BLaER1 (cell line): ENCODE measurements at regions not wholly inside any gene's neighbourhood (a gene's known extent, or its start where the extent isn't known, plus 50 kb on each side); places are given as distances from the start of the nearest gene placed in this dataset.
"Not testable (repeated sequence)": the region's sequence is repeated elsewhere in the genome, so short reads cannot be mapped to it uniquely, and the experiment has no call there.

ENCODE experiments used
- H3K27ac ChIP-seq: shearing (Covaris generic); formaldehyde crosslinking; 2 replicates; pipeline ENCODE4 v1.8.1; 2022
- H3K27me3 ChIP-seq: shearing (Covaris generic); formaldehyde crosslinking; 2 replicates; pipeline ENCODE4 v1.8.1; 2022
- H3K36me3 ChIP-seq: shearing (Covaris generic); formaldehyde crosslinking; 2 replicates; pipeline ENCODE4 v1.8.1; 2022
- H3K4me1 ChIP-seq: shearing (Covaris generic); formaldehyde crosslinking; 2 replicates; pipeline ENCODE4 v1.8.1; 2022
- H3K4me2 ChIP-seq: shearing (Covaris generic); formaldehyde crosslinking; 2 replicates; pipeline ENCODE4 v1.8.1; 2022
- H3K4me3 ChIP-seq: shearing (Covaris generic); formaldehyde crosslinking; 2 replicates; pipeline ENCODE4 v1.8.1; 2022
- H3K9ac ChIP-seq: shearing (Covaris generic); formaldehyde crosslinking; 2 replicates; pipeline ENCODE4 v1.8.1; 2022
- H3K9me3 ChIP-seq: shearing (Covaris generic); formaldehyde crosslinking; 2 replicates; pipeline ENCODE4 v1.8.1; 2022
- H4K20me1 ChIP-seq: shearing (Covaris generic); formaldehyde crosslinking; 2 replicates; pipeline ENCODE4 v1.8.1; 2022
- Cebpa-rat ChIP-seq: shearing (Covaris generic); IDR thresholded peaks from 2 replicates; pipeline ENCODE4 v1.8.1; 2022

DNA sequence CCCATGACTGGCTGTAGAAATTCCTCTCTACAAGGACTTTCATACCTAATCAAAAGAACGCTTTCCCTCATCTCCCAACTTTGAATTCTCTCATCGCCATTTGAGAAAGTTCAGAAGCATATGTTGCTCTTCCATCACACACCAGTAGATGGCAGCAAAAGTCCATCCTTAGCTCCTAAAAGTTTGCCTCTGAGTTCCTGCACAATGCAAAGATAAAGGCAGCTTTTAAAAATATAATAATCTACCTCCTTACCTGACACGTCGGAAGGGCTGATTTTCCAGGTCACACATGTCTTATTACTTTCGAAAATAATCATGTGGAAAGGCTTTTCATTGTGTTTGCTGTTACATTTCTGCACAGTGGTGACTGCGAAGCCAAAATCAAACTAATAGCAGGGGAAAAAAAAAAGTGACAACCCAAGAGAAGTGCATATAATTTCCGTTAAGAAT lies 456.7 kb upstream of the SEL1L start:
- H3K4me1 ChIP-seq, result 0 out of 2 replicates have a peak, but pooled peaks cover 5% of the 10 kb centered on the region
- H3K9me3 ChIP-seq, result no peaks in the 10 kb centered on the region
- H3K27me3 ChIP-seq, result no peaks in the 10 kb centered on the region
- TF ChIP-seq Cebpa-rat, result no peak
- H3K4me2 ChIP-seq, result no peak overlapping the region
- H3K4me3 ChIP-seq, result no peak overlapping the region
- no peaks in the 10 kb centered on the region for H3K36me3 ChIP-seq
- no peak overlapping the region for H3K27ac ChIP-seq
- H3K9ac ChIP-seq, result no peak overlapping the region
- H4K20me1 ChIP-seq, result no peaks in the 10 kb centered on the region

- Histone ChIP-seq H3K4me3 (no peak overlapping the region), H3K4me2 (no peak overlapping the region), H3K27ac (no peak overlapping the region), H3K27me3 (no peaks in the 10 kb centered on the region), H4K20me1 (no peaks in the 10 kb centered on the region), H3K4me1 (0 out of 2 replicates have a peak, but pooled peaks cover 5% of the 10 kb centered on the region), H3K9ac (no peak overlapping the region), H3K36me3 (no peaks in the 10 kb centered on the region), H3K9me3 (no peaks in the 10 kb centered on the region)
- TF ChIP-seq Cebpa-rat, result no peak
Measured at GRCh38 chr14:81991998-81992397, 458.3 kb upstream of the SEL1L start.

GRCh38 chr14:81993432-81993831 lies 459.8 kb upstream of the SEL1L start:
- Histone ChIP-seq H3K4me1 (0 out of 2 replicates have a peak, but pooled peaks cover 5% of the 10 kb centered on the region), H3K36me3 (no peaks in the 10 kb centered on the region), H4K20me1 (no peaks in the 10 kb centered on the region), H3K27me3 (no peaks in the 10 kb centered on the region), H3K9me3 (no peaks in the 10 kb centered on the region), H3K4me2 (no peak overlapping the region), H3K27ac (no peak overlapping the region), H3K4me3 (no peak overlapping the region), H3K9ac (no peak overlapping the region)
- TF ChIP-seq Cebpa-rat, result no peak

DNA sequence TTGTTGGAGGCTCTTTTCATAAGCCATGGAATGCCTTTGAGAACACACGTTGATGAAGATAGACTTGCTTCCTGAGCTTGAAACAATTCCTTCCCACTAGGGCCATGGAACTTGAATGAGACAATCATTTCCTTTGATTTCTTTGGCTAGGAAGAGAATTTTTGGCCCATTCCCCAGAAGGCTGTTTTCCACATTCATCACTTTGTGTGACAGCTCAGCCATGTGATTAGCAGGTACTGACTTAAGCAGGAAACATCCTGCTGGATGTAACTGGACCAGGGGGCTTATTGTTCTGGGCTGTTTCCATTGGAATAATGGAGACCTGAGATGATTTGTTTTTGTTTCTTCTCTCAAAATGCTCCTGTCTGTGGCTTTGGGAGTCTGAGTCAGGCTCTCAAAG lies 469.8 kb upstream of the SEL1L start:
- no peak for TF ChIP-seq Cebpa-rat
- H4K20me1 ChIP-seq, result no peaks in the 10 kb centered on the region

DNA sequence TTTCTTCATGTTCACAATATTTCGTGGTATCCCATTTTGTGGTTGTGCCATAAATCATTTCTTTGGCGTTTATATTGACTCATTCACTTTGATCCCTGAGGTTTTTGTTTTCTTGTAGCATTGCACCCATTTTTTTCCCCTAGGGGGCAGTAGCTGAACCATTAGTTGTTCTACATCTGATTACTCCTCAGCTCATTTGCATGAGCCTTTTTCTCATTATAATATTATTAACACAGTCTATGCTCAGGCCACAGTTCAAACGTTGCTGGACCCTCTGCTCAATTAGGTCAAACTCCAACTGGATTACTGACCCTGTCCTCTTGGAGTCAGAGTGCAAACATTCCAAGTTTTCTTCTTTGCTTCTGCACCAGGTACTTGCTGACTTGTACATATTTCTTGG lies 475.4 kb upstream of the SEL1L start:
- Histone ChIP-seq H3K4me1 (no peaks in the 10 kb centered on the region), H3K4me2 (no peak overlapping the region), H3K9me3 (peaks cover 26% of the 10 kb centered on the region), H3K9ac (no peak overlapping the region), H3K36me3 (no peaks in the 10 kb centered on the region), H3K4me3 (no peak overlapping the region), H4K20me1 (no peaks in the 10 kb centered on the region), H3K27ac (no peak overlapping the region), H3K27me3 (no peaks in the 10 kb centered on the region)
- TF ChIP-seq Cebpa-rat, result no peak

More for the DNA sequence above, 469.8 kb upstream of the SEL1L start:
- no peak overlapping the region for H3K27ac ChIP-seq
- no peaks in the 10 kb centered on the region for H3K27me3 ChIP-seq
- H3K4me2 ChIP-seq, result no peak overlapping the region
- no peaks in the 10 kb centered on the region for H3K9me3 ChIP-seq
- no peaks in the 10 kb centered on the region for H3K36me3 ChIP-seq
- H3K4me1 ChIP-seq, result no peaks in the 10 kb centered on the region
- no peak overlapping the region for H3K9ac ChIP-seq
- no peak overlapping the region for H3K4me3 ChIP-seq

GRCh38 chr14:82009993-82010392 lies 476.3 kb upstream of the SEL1L start:
- Histone ChIP-seq H3K27me3 (no peaks in the 10 kb centered on the region), H3K4me2 (no peak overlapping the region), H4K20me1 (no peaks in the 10 kb centered on the region), H3K9me3 (peaks cover 26% of the 10 kb centered on the region), H3K4me1 (no peaks in the 10 kb centered on the region), H3K4me3 (no peak overlapping the region), H3K9ac (no peak overlapping the region), H3K27ac (no peak overlapping the region), H3K36me3 (no peaks in the 10 kb centered on the region)
- TF ChIP-seq Cebpa-rat, result no peak

DNA sequence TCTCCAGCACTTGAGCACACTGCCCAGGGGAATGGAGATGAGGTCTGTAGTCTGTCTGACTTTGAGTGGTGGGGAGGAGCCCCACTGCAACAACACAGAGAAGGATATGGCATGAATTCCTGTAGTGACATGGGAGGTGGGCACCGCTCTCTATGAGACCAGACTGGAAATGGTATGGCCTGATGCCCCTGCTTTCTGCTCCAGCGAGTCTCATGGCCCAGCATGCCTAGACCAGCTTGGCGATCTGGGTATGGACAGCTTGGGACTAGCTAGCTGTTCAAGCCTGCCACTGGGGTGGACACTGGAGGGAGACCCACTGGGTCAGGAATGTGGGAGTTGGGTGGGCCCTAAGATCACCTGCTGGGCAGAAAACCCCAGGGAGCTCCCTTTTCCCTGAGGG lies 477.8 kb upstream of the SEL1L start:
- H3K27ac ChIP-seq, result no peak overlapping the region

DNA sequence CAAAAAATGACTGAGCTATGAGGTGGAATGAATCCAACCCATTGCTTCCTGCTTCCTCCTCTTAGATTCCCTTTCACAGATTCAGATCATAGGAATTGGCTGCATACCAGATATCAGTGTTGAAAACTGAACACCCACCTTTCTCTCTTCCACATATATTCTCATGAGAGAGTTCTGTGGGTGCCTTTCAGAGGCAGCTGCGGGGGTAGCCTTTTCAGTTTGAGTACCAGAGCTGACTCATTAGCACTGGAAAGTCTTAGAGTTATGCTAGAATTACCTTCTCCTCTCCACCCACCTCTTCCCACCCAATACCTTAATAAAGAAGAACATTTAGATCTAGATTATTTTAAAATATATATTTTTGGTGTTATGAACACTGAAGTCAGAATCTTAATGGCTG lies 495.4 kb upstream of the SEL1L start:
- no peaks in the 10 kb centered on the region for H3K4me1 ChIP-seq
- no peaks in the 10 kb centered on the region for H4K20me1 ChIP-seq
- no peak overlapping the region for H3K9ac ChIP-seq
- H3K4me3 ChIP-seq, result no peak overlapping the region
- H3K27me3 ChIP-seq, result no peaks in the 10 kb centered on the region
- no peak for TF ChIP-seq Cebpa-rat
- peaks cover 26% of the 10 kb centered on the region for H3K9me3 ChIP-seq
- H3K27ac ChIP-seq, result no peak overlapping the region
- H3K4me2 ChIP-seq, result no peak overlapping the region
- H3K36me3 ChIP-seq, result no peaks in the 10 kb centered on the region

More for the DNA sequence above, 477.8 kb upstream of the SEL1L start:
- Histone ChIP-seq H3K27me3 (no peaks in the 10 kb centered on the region), H3K4me2 (no peak overlapping the region), H4K20me1 (no peaks in the 10 kb centered on the region), H3K9ac (no peak overlapping the region), H3K4me1 (no peaks in the 10 kb centered on the region), H3K36me3 (no peaks in the 10 kb centered on the region), H3K9me3 (peaks cover 26% of the 10 kb centered on the region), H3K4me3 (no peak overlapping the region)
- no peak for TF ChIP-seq Cebpa-rat

DNA sequence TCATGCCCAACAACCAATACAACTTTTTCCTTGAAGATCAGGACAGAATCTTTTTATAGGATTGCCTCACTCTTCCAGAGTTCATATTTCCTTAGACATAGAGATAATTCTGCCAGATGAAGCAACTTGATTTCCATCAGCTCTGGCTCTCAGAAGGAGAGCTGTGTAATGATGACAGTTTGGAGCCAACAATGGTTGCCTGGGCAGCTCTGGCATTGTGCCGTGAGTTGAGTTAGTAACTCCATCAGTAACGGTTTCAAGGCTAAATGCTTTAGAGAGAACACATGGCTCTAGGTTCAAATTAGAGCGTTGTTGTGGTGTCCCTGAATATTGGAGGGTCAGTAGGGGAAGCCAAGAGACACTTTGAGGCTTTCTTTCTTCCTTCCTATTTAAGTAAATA lies 501.7 kb upstream of the SEL1L start:
- TF ChIP-seq Cebpa-rat, result no peak
- no peaks in the 10 kb centered on the region for H3K27me3 ChIP-seq
- no peak overlapping the region for H3K4me3 ChIP-seq
- no peaks in the 10 kb centered on the region for H3K9me3 ChIP-seq
- no peak overlapping the region for H3K4me2 ChIP-seq
- H3K4me1 ChIP-seq, result no peaks in the 10 kb centered on the region
- H3K27ac ChIP-seq, result no peak overlapping the region
- H3K36me3 ChIP-seq, result no peaks in the 10 kb centered on the region
- H3K9ac ChIP-seq, result no peak overlapping the region
- H4K20me1 ChIP-seq, result no peaks in the 10 kb centered on the region

GRCh38 chr14:82038066-82038465 lies 504.4 kb upstream of the SEL1L start:
- H3K4me3 ChIP-seq, H3K36me3 ChIP-seq, H3K27me3 ChIP-seq, H3K9ac ChIP-seq, H3K27ac ChIP-seq, H4K20me1 ChIP-seq, H3K9me3 ChIP-seq, H3K4me1 ChIP-seq, H3K4me2 ChIP-seq: not testable (repeated sequence)

DNA sequence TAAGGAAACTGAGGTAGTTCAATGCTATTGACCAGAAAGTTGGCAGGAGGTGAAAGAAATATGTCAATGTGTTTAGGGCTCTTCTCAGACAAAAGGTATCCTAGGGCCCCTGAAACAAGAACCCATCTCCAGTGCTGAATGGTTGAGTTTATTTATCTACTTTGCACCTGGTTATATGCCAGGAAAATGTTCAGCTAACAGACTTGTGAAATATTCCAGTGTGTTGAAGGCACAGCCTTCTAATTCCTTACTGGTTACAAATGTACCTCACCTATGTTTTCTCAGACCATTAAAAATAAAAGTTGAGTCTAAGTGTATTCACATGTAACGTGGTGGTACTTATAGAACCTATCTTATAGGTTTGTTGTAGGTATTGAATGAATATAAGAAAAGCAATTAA lies 511.7 kb upstream of the SEL1L start:
- no peaks in the 10 kb centered on the region for H3K36me3 ChIP-seq
- H3K4me3 ChIP-seq, result no peak overlapping the region
- H3K4me1 ChIP-seq, result peaks cover 5% of the 10 kb centered on the region; the same call in 1 of the 2 replicates
- H3K27ac ChIP-seq, result no peak overlapping the region
- no peaks in the 10 kb centered on the region for H3K27me3 ChIP-seq
- H3K9ac ChIP-seq, result no peak overlapping the region
- no peaks in the 10 kb centered on the region for H3K9me3 ChIP-seq
- no peak overlapping the region for H3K4me2 ChIP-seq
- no peak for TF ChIP-seq Cebpa-rat
- no peaks in the 10 kb centered on the region for H4K20me1 ChIP-seq
